ENCODE measurements at regions not wholly inside any gene's neighbourhood (a gene's known extent, or its start where the extent isn't known, plus 50 kb on each side); places are given as distances from the start of the nearest gene placed in this dataset.
"Not testable (repeated sequence)": the region's sequence is repeated elsewhere in the genome, so short reads cannot be mapped to it uniquely, and the experiment has no call there.

GRCh38 chr5:102628441-102629175 lies 126.5 kb upstream of the PAM start (continued):
- TF ChIP-seq, protein P1, sequence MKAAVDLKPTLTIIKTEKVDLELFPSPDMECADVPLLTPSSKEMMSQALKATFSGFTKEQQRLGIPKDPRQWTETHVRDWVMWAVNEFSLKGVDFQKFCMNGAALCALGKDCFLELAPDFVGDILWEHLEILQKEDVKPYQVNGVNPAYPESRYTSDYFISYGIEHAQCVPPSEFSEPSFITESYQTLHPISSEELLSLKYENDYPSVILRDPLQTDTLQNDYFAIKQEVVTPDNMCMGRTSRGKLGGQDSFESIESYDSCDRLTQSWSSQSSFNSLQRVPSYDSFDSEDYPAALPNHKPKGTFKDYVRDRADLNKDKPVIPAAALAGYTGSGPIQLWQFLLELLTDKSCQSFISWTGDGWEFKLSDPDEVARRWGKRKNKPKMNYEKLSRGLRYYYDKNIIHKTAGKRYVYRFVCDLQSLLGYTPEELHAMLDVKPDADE (IDR thresholded peaks at IDR 0.05): no peak
- TF ChIP-seq CREB1 (CRISPR knock-in tag; IDR thresholded peaks at IDR 0.05; ENCODE audit: low read depth) (no peak), STAT1 (IDR thresholded peaks at IDR 0.05; ENCODE audit: unreplicated experiment) (no peak), ZNF114 (CRISPR knock-in tag; IDR thresholded peaks at IDR 0.05) (no peak), EZH2 (IDR thresholded peaks at IDR 0.05; ENCODE audit: low read depth, unreplicated experiment) (no peak)

DNA sequence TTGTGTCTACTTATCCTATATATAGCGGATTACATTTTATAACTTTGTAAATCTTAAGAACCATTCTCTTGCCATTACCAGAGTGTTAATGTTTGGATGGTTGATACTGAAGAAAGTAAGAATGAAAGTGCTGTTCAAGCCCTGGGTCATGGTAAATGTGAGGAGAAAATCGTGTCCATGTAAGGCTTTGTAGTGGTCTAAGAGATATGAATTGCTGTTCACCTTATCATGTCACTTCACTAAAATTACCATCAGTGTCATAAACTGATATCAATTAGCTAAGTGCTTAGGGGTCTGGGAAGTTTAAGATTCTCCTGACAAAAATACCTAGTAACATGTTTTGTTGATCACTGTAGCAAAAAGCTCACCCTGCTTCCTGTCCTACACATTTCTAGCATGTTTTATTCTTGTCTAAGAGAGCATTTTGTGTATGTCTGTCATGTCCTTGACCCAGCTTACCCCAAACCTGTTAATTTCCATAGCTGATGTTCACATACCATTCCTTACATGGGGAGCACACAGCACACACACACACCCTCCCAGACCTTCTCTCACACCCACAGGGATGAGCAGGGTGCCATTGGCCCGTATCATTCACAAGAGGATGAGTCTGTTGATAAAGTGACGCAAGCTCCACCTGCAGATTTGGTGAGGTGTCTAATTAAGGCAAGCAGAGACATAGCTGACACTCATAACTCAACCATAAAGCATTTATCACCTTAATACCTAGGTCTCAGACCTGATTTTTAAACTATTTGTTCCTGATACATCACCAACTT lies 125.1 kb upstream of the PAM start:
- Histone ChIP-seq H3K4me1 (ENCODE audit: insufficient read depth) (no peaks in the 10 kb centered on the region), H3K4me3 (no peak overlapping the region), H3K27ac (ENCODE audit: low read depth) (no peak overlapping the region), H3F3A (replicated peaks; ENCODE audit: low read depth) (no peaks in the 10 kb centered on the region), H3K36me3 (ENCODE audit: insufficient read depth) (no peaks in the 10 kb centered on the region), H3K4me2 (no peak overlapping the region), H3K9me2 (ENCODE audit: insufficient read depth) (no peaks in the 10 kb centered on the region), H3K79me2 (replicated peaks; ENCODE audit: insufficient read depth) (no peaks in the 10 kb centered on the region), H4K20me1 (replicated peaks; ENCODE audit: insufficient read depth) (no peaks in the 10 kb centered on the region), H3K27me3 (ENCODE audit: insufficient read depth) (no peaks in the 10 kb centered on the region), H2AFZ (no peak overlapping the region)
- Mint-ChIP-seq H3K9me3 (peaks cover 18% of the 10 kb centered on the region; the same call in 2 of the 3 replicates), H3K4me3 (no peak overlapping the region), H3K27me3 (ENCODE audit: insufficient read depth, low read depth, poor library complexity) (peaks cover 2% of the 10 kb centered on the region), H3K27ac (no peak overlapping the region), H3K36me3 (ENCODE audit: low read depth) (peaks cover 14% of the 10 kb centered on the region; the same call in 2 of the 3 replicates), H3K4me1 (no peaks in the 10 kb centered on the region)
- DNase-seq (ENCODE audit: low spot score) (no peak), ATAC-seq (no peak)
- TF ChIP-seq EZH2 (IDR thresholded peaks at IDR 0.05; ENCODE audit: low read depth, unreplicated experiment): no peak
- no peak for TF ChIP-seq ZNF114 (CRISPR knock-in tag; IDR thresholded peaks at IDR 0.05)
- TF ChIP-seq, protein P2, sequence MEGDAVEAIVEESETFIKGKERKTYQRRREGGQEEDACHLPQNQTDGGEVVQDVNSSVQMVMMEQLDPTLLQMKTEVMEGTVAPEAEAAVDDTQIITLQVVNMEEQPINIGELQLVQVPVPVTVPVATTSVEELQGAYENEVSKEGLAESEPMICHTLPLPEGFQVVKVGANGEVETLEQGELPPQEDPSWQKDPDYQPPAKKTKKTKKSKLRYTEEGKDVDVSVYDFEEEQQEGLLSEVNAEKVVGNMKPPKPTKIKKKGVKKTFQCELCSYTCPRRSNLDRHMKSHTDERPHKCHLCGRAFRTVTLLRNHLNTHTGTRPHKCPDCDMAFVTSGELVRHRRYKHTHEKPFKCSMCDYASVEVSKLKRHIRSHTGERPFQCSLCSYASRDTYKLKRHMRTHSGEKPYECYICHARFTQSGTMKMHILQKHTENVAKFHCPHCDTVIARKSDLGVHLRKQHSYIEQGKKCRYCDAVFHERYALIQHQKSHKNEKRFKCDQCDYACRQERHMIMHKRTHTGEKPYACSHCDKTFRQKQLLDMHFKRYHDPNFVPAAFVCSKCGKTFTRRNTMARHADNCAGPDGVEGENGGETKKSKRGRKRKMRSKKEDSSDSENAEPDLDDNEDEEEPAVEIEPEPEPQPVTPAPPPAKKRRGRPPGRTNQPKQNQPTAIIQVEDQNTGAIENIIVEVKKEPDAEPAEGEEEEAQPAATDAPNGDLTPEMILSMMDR (conservative IDR thresholded peaks at IDR 0.05; ENCODE audit: low read depth in 2 of 2): no peak
- TF ChIP-seq, protein P3, sequence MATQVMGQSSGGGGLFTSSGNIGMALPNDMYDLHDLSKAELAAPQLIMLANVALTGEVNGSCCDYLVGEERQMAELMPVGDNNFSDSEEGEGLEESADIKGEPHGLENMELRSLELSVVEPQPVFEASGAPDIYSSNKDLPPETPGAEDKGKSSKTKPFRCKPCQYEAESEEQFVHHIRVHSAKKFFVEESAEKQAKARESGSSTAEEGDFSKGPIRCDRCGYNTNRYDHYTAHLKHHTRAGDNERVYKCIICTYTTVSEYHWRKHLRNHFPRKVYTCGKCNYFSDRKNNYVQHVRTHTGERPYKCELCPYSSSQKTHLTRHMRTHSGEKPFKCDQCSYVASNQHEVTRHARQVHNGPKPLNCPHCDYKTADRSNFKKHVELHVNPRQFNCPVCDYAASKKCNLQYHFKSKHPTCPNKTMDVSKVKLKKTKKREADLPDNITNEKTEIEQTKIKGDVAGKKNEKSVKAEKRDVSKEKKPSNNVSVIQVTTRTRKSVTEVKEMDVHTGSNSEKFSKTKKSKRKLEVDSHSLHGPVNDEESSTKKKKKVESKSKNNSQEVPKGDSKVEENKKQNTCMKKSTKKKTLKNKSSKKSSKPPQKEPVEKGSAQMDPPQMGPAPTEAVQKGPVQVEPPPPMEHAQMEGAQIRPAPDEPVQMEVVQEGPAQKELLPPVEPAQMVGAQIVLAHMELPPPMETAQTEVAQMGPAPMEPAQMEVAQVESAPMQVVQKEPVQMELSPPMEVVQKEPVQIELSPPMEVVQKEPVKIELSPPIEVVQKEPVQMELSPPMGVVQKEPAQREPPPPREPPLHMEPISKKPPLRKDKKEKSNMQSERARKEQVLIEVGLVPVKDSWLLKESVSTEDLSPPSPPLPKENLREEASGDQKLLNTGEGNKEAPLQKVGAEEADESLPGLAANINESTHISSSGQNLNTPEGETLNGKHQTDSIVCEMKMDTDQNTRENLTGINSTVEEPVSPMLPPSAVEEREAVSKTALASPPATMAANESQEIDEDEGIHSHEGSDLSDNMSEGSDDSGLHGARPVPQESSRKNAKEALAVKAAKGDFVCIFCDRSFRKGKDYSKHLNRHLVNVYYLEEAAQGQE (IDR thresholded peaks at IDR 0.05; ENCODE audit: unreplicated experiment): no peak

DNA sequence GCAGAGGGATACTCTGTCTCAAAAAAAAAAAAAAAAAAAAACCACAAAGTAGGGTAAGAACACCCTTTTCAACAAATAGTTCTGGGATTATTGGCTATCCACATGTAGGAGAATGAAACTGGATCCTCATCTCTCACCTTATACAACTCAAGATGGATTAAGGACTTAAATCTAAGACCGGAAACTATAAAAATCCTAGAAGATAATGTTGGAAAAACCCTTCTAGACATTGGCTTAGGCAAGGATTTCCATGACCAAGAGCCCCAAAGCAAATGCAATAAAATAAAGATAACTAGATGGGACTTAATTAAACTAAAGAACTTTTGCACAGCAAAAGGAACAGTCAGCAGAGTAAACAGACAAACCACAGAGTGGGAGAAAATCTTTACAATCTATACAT lies 119.7 kb upstream of the PAM start:
- not testable (repeated sequence) for H3K27me3 Mint-ChIP-seq (ENCODE audit: insufficient read depth, low read depth, poor library complexity); H3F3A ChIP-seq (replicated peaks; ENCODE audit: low read depth); H4K20me1 ChIP-seq (replicated peaks; ENCODE audit: insufficient read depth); H3K36me3 ChIP-seq (ENCODE audit: insufficient read depth); H3K27ac ChIP-seq (ENCODE audit: low read depth); H3K4me1 Mint-ChIP-seq; H3K4me3 Mint-ChIP-seq; H3K27me3 ChIP-seq (ENCODE audit: insufficient read depth); H3K9me2 ChIP-seq (ENCODE audit: insufficient read depth); H3K27ac Mint-ChIP-seq; H3K4me1 ChIP-seq (ENCODE audit: insufficient read depth); H2AFZ ChIP-seq; H3K4me2 ChIP-seq; H3K4me3 ChIP-seq; DNase-seq (ENCODE audit: low spot score); ATAC-seq; H3K79me2 ChIP-seq (replicated peaks; ENCODE audit: insufficient read depth)
- Mint-ChIP-seq H3K36me3 (ENCODE audit: low read depth) (peaks cover 14% of the 10 kb centered on the region; the same call in 2 of the 3 replicates), H3K9me3 (peaks cover 18% of the 10 kb centered on the region; the same call in 2 of the 3 replicates)
